WERI-Rb-1 (cell line): ENCODE measurements at regions not wholly inside any gene's neighbourhood (a gene's known extent, or its start where the extent isn't known, plus 50 kb on each side); places are given as distances from the start of the nearest gene placed in this dataset.

Experiments used
- DNase-seq: peaks from one replicate; pipeline ENCODE4 v3.0.0-alpha.2; 2020
- H3K27ac ChIP-seq: fragments of 250-450 bp; sonication (Bioruptor Pico); 2 replicates; pipeline ENCODE4 v1.5.1; 2020; ENCODE audit warnings: mild to moderate bottlenecking, moderate library complexity
- H3K27me3 ChIP-seq: fragments of 250-450 bp; sonication (Bioruptor Pico); 2 replicates; pipeline ENCODE4 v1.5.1; 2021; ENCODE audit warnings: mild to moderate bottlenecking, low read depth, moderate library complexity; ENCODE audit not compliant: insufficient read depth, severe bottlenecking
- H3K36me3 ChIP-seq: fragments of 250-450 bp; sonication (Bioruptor Pico); 2 replicates; pipeline ENCODE4 v1.5.1; 2020; ENCODE audit warnings: mild to moderate bottlenecking, moderate library complexity
- H3K4me3 ChIP-seq: 2 replicates; pipeline ENCODE4 v1.5.1; 2011; ENCODE audit warnings: low read depth, mild to moderate bottlenecking, control low read depth, low read length
- H3K9me3 ChIP-seq: fragments of 250-450 bp; sonication (Bioruptor Pico); 2 replicates; pipeline ENCODE4 v1.5.1; 2021; ENCODE audit warnings: mild to moderate bottlenecking, moderate library complexity; ENCODE audit not compliant: severe bottlenecking
- CTCF ChIP-seq: IDR thresholded peaks from 2 replicates; pipeline ENCODE4 v1.5.1; 2011; ENCODE audit warnings: low read depth, mild to moderate bottlenecking, control low read depth, inconsistent platforms, low read length

GRCh38 chr1:187682112-187682511 lies 853.4 kb downstream of the PLA2G4A start:
- H3K27ac ChIP-seq = no peak overlapping the region
- no peak for DNase-seq
- no peaks in the 10 kb centered on the region for H3K9me3 ChIP-seq
- H3K27me3 ChIP-seq = no peaks in the 10 kb centered on the region
- H3K36me3 ChIP-seq = no peaks in the 10 kb centered on the region
- TF ChIP-seq CTCF = no peak
- H3K4me3 ChIP-seq = no peak overlapping the region

GRCh38 chr1:187685333-187685732 lies 856.6 kb downstream of the PLA2G4A start:
- no peak overlapping the region for H3K4me3 ChIP-seq
- no peaks in the 10 kb centered on the region for H3K27me3 ChIP-seq
- H3K9me3 ChIP-seq = no peaks in the 10 kb centered on the region
- DNase-seq = no peak
- H3K36me3 ChIP-seq = no peaks in the 10 kb centered on the region
- no peak overlapping the region for H3K27ac ChIP-seq
- no peak for TF ChIP-seq CTCF

GRCh38 chr1:187689129-187689528 lies 860.4 kb downstream of the PLA2G4A start:
- no peak overlapping the region for H3K27ac ChIP-seq
- H3K27me3 ChIP-seq = no peaks in the 10 kb centered on the region
- no peak for TF ChIP-seq CTCF
- no peak for DNase-seq
- no peak overlapping the region for H3K4me3 ChIP-seq
- no peaks in the 10 kb centered on the region for H3K9me3 ChIP-seq
- no peaks in the 10 kb centered on the region for H3K36me3 ChIP-seq

- Histone ChIP-seq H3K27ac (no peak overlapping the region), H3K27me3 (no peaks in the 10 kb centered on the region), H3K9me3 (no peaks in the 10 kb centered on the region), H3K36me3 (no peaks in the 10 kb centered on the region), H3K4me3 (no peak overlapping the region)
- no peak for DNase-seq
- TF ChIP-seq CTCF = no peak
Measured at GRCh38 chr1:187691439-187691838, 862.7 kb downstream of the PLA2G4A start.

- no peaks in the 10 kb centered on the region for H3K9me3 ChIP-seq
- no peaks in the 10 kb centered on the region for H3K27me3 ChIP-seq
Measured at GRCh38 chr1:187692799-187693198, 864.0 kb downstream of the PLA2G4A start.

More at GRCh38 chr1:187692799-187693198, 864.0 kb downstream of the PLA2G4A start:
- no peak for TF ChIP-seq CTCF
- Histone ChIP-seq H3K36me3 (no peaks in the 10 kb centered on the region), H3K27ac (no peak overlapping the region), H3K4me3 (no peak overlapping the region)
- no peak for DNase-seq
